PC-3 (cell line): ENCODE measurements at regions not wholly inside any gene's neighbourhood (a gene's known extent, or its start where the extent isn't known, plus 50 kb on each side); places are given as distances from the start of the nearest gene placed in this dataset.

Experiments used
- ATAC-seq: fragments of 200-7000 bp; cut with Tn5 transposase; 2 replicates; pipeline ENCODE4 v1.9.1; 2020; ENCODE audit warnings: mild to moderate bottlenecking, moderate library complexity
- BruUV-seq: library from RNA; stranded (reverse); fragments of 400-500 nt; replicated peaks from 2 replicates; lab custom pipeline; 2021; lab: Mats Ljungman, UMichigan
- CTCF ChIA-PET: fragments of 300-600 bp; sonication (Branson Sonifier 250); formaldehyde crosslinking; loops from one replicate; lab custom pipeline; 2022; ENCODE audit warnings: antibody characterized with exemption; lab: Charles Lee
- POLR2A ChIA-PET: fragments of 300-600 bp; sonication (Branson Sonifier 250); formaldehyde crosslinking; loops from one replicate; lab custom pipeline; 2022; ENCODE audit warnings: antibody characterized with exemption; ENCODE audit not compliant: unreplicated experiment; lab: Charles Lee
- DNase-seq: peaks from one replicate; pipeline ENCODE4 v3.0.0-alpha.2; 2015
- H2AFZ ChIP-seq: fragments of 300-600 bp; sonication (generic); 2 replicates; pipeline ENCODE4 v1.6.0; 2016; ENCODE audit warnings: antibody characterized with exemption, low read length
- H3F3A ChIP-seq: fragments of 300-600 bp; sonication (generic); one replicate; pipeline ENCODE4 v1.6.0; 2017; ENCODE audit warnings: antibody characterized with exemption, low read length, control low read depth, mild to moderate bottlenecking; ENCODE audit not compliant: unreplicated experiment
- H3K27ac ChIP-seq: fragments of 300-600 bp; sonication (generic); 2 replicates; pipeline ENCODE4 v1.5.1; 2016; ENCODE audit warnings: mild to moderate bottlenecking, low read length
- H3K27me3 ChIP-seq: fragments of 300-600 bp; sonication (generic); 2 replicates; pipeline ENCODE4 v1.6.1; 2016; ENCODE audit warnings: low read length, mixed read lengths
- H3K36me3 ChIP-seq: fragments of 300-600 bp; sonication (generic); 2 replicates; pipeline ENCODE4 v1.6.1; 2016; ENCODE audit warnings: low read depth, mixed run types, low read length, mixed read lengths
- H3K4me1 ChIP-seq: fragments of 300-600 bp; sonication (generic); 2 replicates; pipeline ENCODE4 v1.5.1; 2016; ENCODE audit warnings: low read length; ENCODE audit not compliant: insufficient read depth
- H3K4me2 ChIP-seq: fragments of 300-600 bp; sonication (generic); 2 replicates; pipeline ENCODE4 v1.6.0; 2016; ENCODE audit warnings: low read length
- H3K4me3 ChIP-seq: fragments of 300-600 bp; sonication (generic); 2 replicates; pipeline ENCODE4 v1.5.1; 2016; ENCODE audit warnings: mild to moderate bottlenecking, low read length, mixed read lengths
- H3K79me2 ChIP-seq: fragments of 300-600 bp; sonication (generic); 2 replicates; pipeline ENCODE4 v1.6.1; 2017; ENCODE audit warnings: low read length, mixed read lengths
- H3K9ac ChIP-seq: fragments of 300-600 bp; sonication (generic); 2 replicates; pipeline ENCODE4 v1.6.0; 2016; ENCODE audit warnings: mild to moderate bottlenecking, low read length
- H3K9me2 ChIP-seq: fragments of 300-600 bp; sonication (generic); replicated peaks from 2 replicates; pipeline ENCODE4 v1.6.1; 2016; ENCODE audit warnings: mixed run types, low read length, mixed read lengths
- H3K9me3 ChIP-seq: fragments of 300-600 bp; sonication (generic); 2 replicates; pipeline ENCODE4 v1.6.1; 2016; ENCODE audit warnings: low read length, mixed read lengths
- H4K20me1 ChIP-seq: fragments of 300-600 bp; sonication (generic); 2 replicates; pipeline ENCODE4 v1.6.1; 2016; ENCODE audit warnings: low read length, mixed read lengths
- CTCF ChIP-seq: fragments of 300-600 bp; sonication (generic); conservative IDR thresholded peaks from 2 replicates; pipeline ENCODE4 v1.5.1; 2017; ENCODE audit warnings: antibody characterized with exemption, low read depth, mild to moderate bottlenecking, low read length
- EZH2 ChIP-seq: fragments of 300-600 bp; sonication (generic); IDR thresholded peaks from one replicate; pipeline ENCODE4 v1.6.1; 2017; ENCODE audit warnings: antibody characterized with exemption, mild to moderate bottlenecking, low read length; ENCODE audit not compliant: unreplicated experiment
- EZH2phosphoT487 ChIP-seq: fragments of 300-600 bp; sonication (generic); IDR thresholded peaks from 2 replicates; pipeline ENCODE4 v1.6.1; 2018; ENCODE audit warnings: mild to moderate bottlenecking, antibody characterized with exemption, low read length, borderline replicate concordance
- intact Hi-C: fragments of 100-400 bp; cut with micrococcal nuclease; formaldehyde crosslinking; loops from 2 replicates; pipeline ENCODE4 v1.9.0; 2023

- intact Hi-C loops = no loop called here
- Histone ChIP-seq H3K9me3 (no peaks in the 10 kb centered on the region), H4K20me1 (no peaks in the 10 kb centered on the region), H3K4me2 (no peak overlapping the region), H3K79me2 (no peaks in the 10 kb centered on the region), H3K36me3 (no peaks in the 10 kb centered on the region), H3K27me3 (no peaks in the 10 kb centered on the region), H3K9me2 (no peaks in the 10 kb centered on the region), H3K4me1 (peaks cover 15% of the 10 kb centered on the region), H3K4me3 (no peak overlapping the region), H3K27ac (no peak overlapping the region), H2AFZ (no peak overlapping the region), H3F3A (no peaks in the 10 kb centered on the region), H3K9ac (no peak overlapping the region)
- TF ChIP-seq EZH2phosphoT487 (no peak), CTCF (no peak), EZH2 (no peak)
- BruUV-seq = no TSS peak
- ATAC-seq = no peak
- no peak for DNase-seq
- CTCF ChIA-PET = no interaction called here
- POLR2A ChIA-PET = no interaction called here
Measured at GRCh38 chr6:14756340-14756739, 489.5 kb upstream of the JARID2 start.

GRCh38 chr6:14757014-14757413 is 488.9 kb upstream of the JARID2 start:
- H3K4me3 ChIP-seq = no peak overlapping the region
- ChIA-PET CTCF (no interaction called here), POLR2A (no interaction called here)
- no peak overlapping the region for H3K4me2 ChIP-seq
- no peak overlapping the region for H2AFZ ChIP-seq
- ATAC-seq (no peak), DNase-seq (no peak)
- H3K9ac ChIP-seq = no peak overlapping the region
- no peaks in the 10 kb centered on the region for H3K36me3 ChIP-seq
- no peak overlapping the region for H3K27ac ChIP-seq
- no peaks in the 10 kb centered on the region for H3K27me3 ChIP-seq
- no peaks in the 10 kb centered on the region for H3K9me2 ChIP-seq
- TF ChIP-seq EZH2 (no peak), EZH2phosphoT487 (no peak), CTCF (no peak)
- no TSS peak for BruUV-seq
- intact Hi-C loops = no loop called here
- H3F3A ChIP-seq = no peaks in the 10 kb centered on the region
- no peaks in the 10 kb centered on the region for H3K9me3 ChIP-seq
- H4K20me1 ChIP-seq = no peaks in the 10 kb centered on the region
- peaks cover 15% of the 10 kb centered on the region for H3K4me1 ChIP-seq
- H3K79me2 ChIP-seq = no peaks in the 10 kb centered on the region

- Histone ChIP-seq H3K9ac (no peak overlapping the region), H3K4me2 (no peak overlapping the region), H3K27me3 (no peaks in the 10 kb centered on the region), H3K9me2 (no peaks in the 10 kb centered on the region), H3K79me2 (no peaks in the 10 kb centered on the region), H3K36me3 (no peaks in the 10 kb centered on the region), H3K9me3 (no peaks in the 10 kb centered on the region), H4K20me1 (no peaks in the 10 kb centered on the region), H3K27ac (no peak overlapping the region), H3K4me3 (no peak overlapping the region), H3F3A (no peaks in the 10 kb centered on the region), H2AFZ (no peak overlapping the region), H3K4me1 (peaks cover 15% of the 10 kb centered on the region)
- ATAC-seq (no peak), DNase-seq (no peak)
- BruUV-seq = no TSS peak
- intact Hi-C loops = no loop called here
- TF ChIP-seq CTCF = no peak
- no peak for TF ChIP-seq EZH2phosphoT487
- no peak for TF ChIP-seq EZH2
- ChIA-PET CTCF (no interaction called here), POLR2A (no interaction called here)
Measured at GRCh38 chr6:14757418-14757817, 488.5 kb upstream of the JARID2 start.
